Panc1 (cell line): ENCODE measurements at regions not wholly inside any gene's neighbourhood (a gene's known extent, or its start where the extent isn't known, plus 50 kb on each side); places are given as distances from the start of the nearest gene placed in this dataset.
"Not testable (repeated sequence)": the region's sequence is repeated elsewhere in the genome, so short reads cannot be mapped to it uniquely, and the experiment has no call there.

Experiments
- CTCF ChIP-seq: fragments of 450-650 bp; IDR thresholded peaks from 2 replicates; pipeline ENCODE4 v1.5.1; 2017; ENCODE audit warnings: mild to moderate bottlenecking
- POLR2AphosphoS5 ChIP-seq: IDR thresholded peaks from 2 replicates; pipeline ENCODE4 v1.6.1; 2012; ENCODE audit warnings: mild to moderate bottlenecking, low read depth, low read length, moderate library complexity

- TF ChIP-seq CTCF, POLR2AphosphoS5: not testable (repeated sequence)
Observed at GRCh38 chr11:55459871-55460270, 92.1 kb downstream of the OR4A15 start.
